Right lobe of liver (tissue), 4 donors: ENCODE measurements at regions not wholly inside any gene's neighbourhood (a gene's known extent, or its start where the extent isn't known, plus 50 kb on each side); places are given as distances from the start of the nearest gene placed in this dataset.

ENCODE experiments used
- CTCF ChIP-seq, 4 donors: fragments of 200-600 bp in 3 of 4; fragments of 450-650 bp in 1 of 4; IDR thresholded peaks; one replicate each; pipeline versions ENCODE4 v1.5.1 to v1.8.0; 2016 to 2022; ENCODE audit warnings: antibody characterized with exemption in 4 of 4, mild to moderate bottlenecking in 2 of 4
- POLR2A ChIP-seq: fragments of 450-650 bp; IDR thresholded peaks from one replicate; pipeline ENCODE4 v1.6.1; 2017; ENCODE audit warnings: antibody characterized with exemption, mild to moderate bottlenecking
- donor health status: DM: no; HTN: no; CAD: no.
- donor health status: DM: no; HTN: no; CAD: no.
- donor health status: DM: no; HTN: yes; CAD: no.

GRCh38 chrX:22712942-22713341 lies 286.8 kb upstream of the DDX53 start:
- TF ChIP-seq CTCF (IDR thresholded peaks at IDR 0.05) (no peak), POLR2A (no peak)
